ENCODE measurements at regions not wholly inside any gene's neighbourhood (a gene's known extent, or its start where the extent isn't known, plus 50 kb on each side); places are given as distances from the start of the nearest gene placed in this dataset.

DNA sequence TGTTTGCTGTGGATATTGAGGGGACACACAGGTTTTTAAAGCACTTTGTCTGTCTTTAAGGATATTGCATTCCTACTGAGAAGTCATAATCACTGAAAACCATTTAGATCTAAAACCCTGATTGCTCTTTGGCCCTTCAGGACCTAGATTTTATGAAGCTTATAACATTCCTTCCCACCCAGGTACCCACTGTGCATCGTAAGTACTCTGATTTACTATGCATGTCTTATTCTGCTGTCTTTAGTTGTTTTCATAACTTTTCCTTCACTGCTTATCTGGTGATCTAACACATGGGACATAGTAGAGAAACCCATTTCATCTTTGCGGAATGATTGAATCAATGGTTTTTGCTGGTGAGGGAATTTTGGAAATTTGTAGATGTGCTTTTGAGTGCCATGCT, 247.0 kb upstream of the RARB start:
- CTCF ChIA-PET (ENCODE audit: partially characterized antibody) = no interaction called here
- FAIRE-seq = no peak

More for the DNA sequence above, 247.0 kb upstream of the RARB start:
- Histone ChIP-seq H3K36me3 (ENCODE audit: control insufficient read depth in 2 of 4, insufficient read depth in 4 of 4, low read length in 3 of 4) (no peaks in the 10 kb centered on the region), H3K9me3 (ENCODE audit: insufficient read depth in 2 of 2, low read depth in 1 of 2, low read length in 1 of 2) (no peaks in the 10 kb centered on the region), H2AK5ac (ENCODE audit: low read depth, low read length) (no peak overlapping the region), H3K9ac (replicated peaks in 1 of 4; ENCODE audit: extremely low read depth in 1 of 4, low read depth in 3 of 4, low read length in 3 of 4) (no peak overlapping the region), H2BK15ac (ENCODE audit: low read length) (no peak overlapping the region), H4K20me1 (replicated peaks in 1 of 2; ENCODE audit: control insufficient read depth in 1 of 2, insufficient read depth in 2 of 2, low read length in 2 of 2) (no peaks in the 10 kb centered on the region), H3K79me1 (ENCODE audit: low read depth, low read length) (no peaks in the 10 kb centered on the region), H2BK120ac (replicated peaks; ENCODE audit: low read depth, low read length) (no peak overlapping the region), H3K27me3 (replicated peaks in 1 of 4; ENCODE audit: control insufficient read depth in 3 of 4, extremely low read depth in 1 of 4, insufficient read depth in 3 of 4, low read length in 3 of 4) (no peaks in the 10 kb centered on the region), H3K27ac (ENCODE audit: low read depth, low read length) (no peak overlapping the region), H3K23me2 (ENCODE audit: low read depth, low read length) (no peaks in the 10 kb centered on the region), H3K4me3 (ENCODE audit: extremely low read depth in 1 of 4, insufficient read depth in 2 of 4, low read depth in 3 of 4, low read length in 4 of 4) (no peak overlapping the region), H4K8ac (ENCODE audit: extremely low read depth, insufficient read depth, low read length) (no peak overlapping the region), H2BK12ac (ENCODE audit: low read depth, low read length) (no peak overlapping the region), H2BK5ac (ENCODE audit: low read depth, low read length) (no peak overlapping the region), H4K5ac (ENCODE audit: insufficient read length, low read depth, low read length) (no peak overlapping the region), H2BK20ac (ENCODE audit: low read length) (no peak overlapping the region), H3K4ac (replicated peaks; ENCODE audit: insufficient read length, low read depth, low read length) (no peak overlapping the region), H2AFZ (ENCODE audit: low read length) (no peak overlapping the region), H3K23ac (ENCODE audit: insufficient read length) (no peak overlapping the region), H4K91ac (replicated peaks; ENCODE audit: insufficient read length, low read length) (no peak overlapping the region), H3K14ac (ENCODE audit: insufficient read length) (no peak overlapping the region), H3K79me2 (ENCODE audit: control insufficient read depth in 1 of 2, insufficient read depth in 2 of 2, low read length in 2 of 2) (no peaks in the 10 kb centered on the region), H3K56ac (replicated peaks; ENCODE audit: insufficient read length, low read depth, low read length) (no peak overlapping the region), H3K18ac (ENCODE audit: extremely low read depth, low read length) (no peak overlapping the region), H3K4me2 (ENCODE audit: insufficient read depth in 1 of 2, low read depth in 2 of 2, low read length in 2 of 2) (no peak overlapping the region), H3K4me1 (replicated peaks in 1 of 4; ENCODE audit: control insufficient read depth in 3 of 4, insufficient read depth in 4 of 4, low read length in 3 of 4) (no peaks in the 10 kb centered on the region)
- WGBS, 2 experiments (ENCODE audit: extremely low coverage in 1 of 2, insufficient coverage in 1 of 2, insufficient read length in 1 of 2, insufficient replicate concordance in 2 of 2, low coverage in 1 of 2, low lambda C conversion rate in 2 of 2, missing lambda C conversion rate in 1 of 2) = 93% methylated on average over 2 of the region's 2 CpGs; no CpG with 5 or more reads in 1 of the 2 experiments
- TF ChIP-seq, protein P1, sequence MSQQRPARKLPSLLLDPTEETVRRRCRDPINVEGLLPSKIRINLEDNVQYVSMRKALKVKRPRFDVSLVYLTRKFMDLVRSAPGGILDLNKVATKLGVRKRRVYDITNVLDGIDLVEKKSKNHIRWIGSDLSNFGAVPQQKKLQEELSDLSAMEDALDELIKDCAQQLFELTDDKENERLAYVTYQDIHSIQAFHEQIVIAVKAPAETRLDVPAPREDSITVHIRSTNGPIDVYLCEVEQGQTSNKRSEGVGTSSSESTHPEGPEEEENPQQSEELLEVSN (IDR thresholded peaks at IDR 0.05) = no peak
- TF ChIP-seq SIX5 (IDR thresholded peaks at IDR 0.05; ENCODE audit: low read depth, low read length) = no peak
- POLR2A ChIA-PET (ENCODE audit: partially characterized antibody) = no interaction called here
- DNase-seq (ENCODE audit: low read depth in 1 of 2, low spot score in 2 of 2) = no peak

Measured in H1 (cell line).